Osteocyte (in vitro differentiated cells): ENCODE measurements at regions not wholly inside any gene's neighbourhood (a gene's known extent, or its start where the extent isn't known, plus 50 kb on each side); places are given as distances from the start of the nearest gene placed in this dataset.
"Not testable (repeated sequence)": the region's sequence is repeated elsewhere in the genome, so short reads cannot be mapped to it uniquely, and the experiment has no call there.

ENCODE experiments used
- DNase-seq: peaks from one replicate; pipeline ENCODE4 v3.0.0; 2021; ENCODE audit warnings: mixed read lengths; ENCODE audit not compliant: unreplicated experiment; ENCODE audit errors: extremely low spot score
- H3K27ac Mint-ChIP-seq: one replicate; pipeline ENCODE4 v1.8.0; 2021; ENCODE audit warnings: mild to moderate bottlenecking, mixed read lengths; ENCODE audit not compliant: unreplicated experiment
- H3K27me3 Mint-ChIP-seq: one replicate; pipeline ENCODE4 v1.8.0; 2021; ENCODE audit warnings: mixed read lengths; ENCODE audit not compliant: unreplicated experiment
- H3K36me3 Mint-ChIP-seq: one replicate; pipeline ENCODE4 v1.8.0; 2021; ENCODE audit warnings: mixed read lengths; ENCODE audit not compliant: unreplicated experiment
- H3K4me1 Mint-ChIP-seq: one replicate; pipeline ENCODE4 v1.8.0; 2021; ENCODE audit warnings: mixed read lengths; ENCODE audit not compliant: unreplicated experiment
- H3K4me3 Mint-ChIP-seq: one replicate; pipeline ENCODE4 v1.8.0; 2021; ENCODE audit warnings: mild to moderate bottlenecking, moderate library complexity, mixed read lengths; ENCODE audit not compliant: unreplicated experiment
- H3K9me3 Mint-ChIP-seq: one replicate; pipeline ENCODE4 v1.8.0; 2021; ENCODE audit warnings: mixed read lengths; ENCODE audit not compliant: unreplicated experiment
- TF ChIP-seq, protein P1 (sequence below): fragments of 200-600 bp; sonication (generic); IDR thresholded peaks from 2 replicates; pipeline ENCODE4 v1.5.0; 2021; ENCODE audit warnings: antibody characterized with exemption, mild to moderate bottlenecking, moderate library complexity

DNA sequence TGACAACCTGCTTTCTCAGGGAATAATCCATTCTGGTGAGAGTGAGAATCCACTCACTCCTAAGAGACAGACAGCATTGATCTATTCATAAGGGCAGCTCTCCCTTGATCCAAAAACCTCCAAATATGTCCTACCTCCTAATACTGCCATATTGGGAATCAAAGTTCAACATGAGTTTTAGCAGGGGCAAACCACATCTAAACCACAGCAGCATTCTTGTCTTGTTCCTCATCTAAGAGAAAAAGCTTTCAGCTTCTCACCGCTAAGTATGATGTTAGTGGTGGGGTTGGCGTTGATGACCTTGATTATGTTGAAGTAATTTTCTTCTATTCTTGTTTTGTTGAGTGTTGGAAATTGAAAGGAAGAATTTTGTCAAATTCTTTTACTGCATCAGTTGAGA lies 69.6 kb downstream of the SERTM2 start:
- H3K27me3 Mint-ChIP-seq, result no peaks in the 10 kb centered on the region
- H3K27ac Mint-ChIP-seq, result no peak overlapping the region
- H3K4me3 Mint-ChIP-seq, result no peak overlapping the region
- no peak for DNase-seq
- H3K9me3 Mint-ChIP-seq, result no peaks in the 10 kb centered on the region
- TF ChIP-seq, protein P1, sequence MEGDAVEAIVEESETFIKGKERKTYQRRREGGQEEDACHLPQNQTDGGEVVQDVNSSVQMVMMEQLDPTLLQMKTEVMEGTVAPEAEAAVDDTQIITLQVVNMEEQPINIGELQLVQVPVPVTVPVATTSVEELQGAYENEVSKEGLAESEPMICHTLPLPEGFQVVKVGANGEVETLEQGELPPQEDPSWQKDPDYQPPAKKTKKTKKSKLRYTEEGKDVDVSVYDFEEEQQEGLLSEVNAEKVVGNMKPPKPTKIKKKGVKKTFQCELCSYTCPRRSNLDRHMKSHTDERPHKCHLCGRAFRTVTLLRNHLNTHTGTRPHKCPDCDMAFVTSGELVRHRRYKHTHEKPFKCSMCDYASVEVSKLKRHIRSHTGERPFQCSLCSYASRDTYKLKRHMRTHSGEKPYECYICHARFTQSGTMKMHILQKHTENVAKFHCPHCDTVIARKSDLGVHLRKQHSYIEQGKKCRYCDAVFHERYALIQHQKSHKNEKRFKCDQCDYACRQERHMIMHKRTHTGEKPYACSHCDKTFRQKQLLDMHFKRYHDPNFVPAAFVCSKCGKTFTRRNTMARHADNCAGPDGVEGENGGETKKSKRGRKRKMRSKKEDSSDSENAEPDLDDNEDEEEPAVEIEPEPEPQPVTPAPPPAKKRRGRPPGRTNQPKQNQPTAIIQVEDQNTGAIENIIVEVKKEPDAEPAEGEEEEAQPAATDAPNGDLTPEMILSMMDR, result no peak
- no peaks in the 10 kb centered on the region for H3K36me3 Mint-ChIP-seq
- no peaks in the 10 kb centered on the region for H3K4me1 Mint-ChIP-seq

DNA sequence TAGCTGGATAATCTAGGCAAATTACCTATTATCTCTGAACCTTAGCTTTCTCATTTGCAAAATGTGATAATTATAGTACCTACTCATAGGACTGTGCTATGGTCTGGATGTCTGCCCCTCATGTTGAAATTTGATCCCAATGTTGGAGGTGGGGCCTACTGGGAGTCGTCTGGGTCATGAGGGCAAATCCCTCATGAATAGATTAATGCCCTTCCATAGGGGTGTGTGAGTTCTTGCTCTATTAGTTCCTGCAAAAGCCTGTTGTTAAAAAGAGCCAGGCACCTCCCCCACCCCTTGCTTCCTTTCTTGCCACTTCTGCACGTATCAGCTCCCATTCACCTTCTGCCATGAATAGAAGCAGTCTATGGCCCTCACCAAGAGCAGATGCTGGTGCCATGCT lies 73.9 kb downstream of the SERTM2 start:
- TF ChIP-seq, protein P1, result no peak
- DNase-seq, result no peak
- H3K27ac Mint-ChIP-seq, result no peak overlapping the region
- H3K9me3 Mint-ChIP-seq, result peaks cover 7% of the 10 kb centered on the region
- no peaks in the 10 kb centered on the region for H3K36me3 Mint-ChIP-seq
- H3K4me3 Mint-ChIP-seq, result no peak overlapping the region
- H3K4me1 Mint-ChIP-seq, result no peaks in the 10 kb centered on the region
- no peaks in the 10 kb centered on the region for H3K27me3 Mint-ChIP-seq

DNA sequence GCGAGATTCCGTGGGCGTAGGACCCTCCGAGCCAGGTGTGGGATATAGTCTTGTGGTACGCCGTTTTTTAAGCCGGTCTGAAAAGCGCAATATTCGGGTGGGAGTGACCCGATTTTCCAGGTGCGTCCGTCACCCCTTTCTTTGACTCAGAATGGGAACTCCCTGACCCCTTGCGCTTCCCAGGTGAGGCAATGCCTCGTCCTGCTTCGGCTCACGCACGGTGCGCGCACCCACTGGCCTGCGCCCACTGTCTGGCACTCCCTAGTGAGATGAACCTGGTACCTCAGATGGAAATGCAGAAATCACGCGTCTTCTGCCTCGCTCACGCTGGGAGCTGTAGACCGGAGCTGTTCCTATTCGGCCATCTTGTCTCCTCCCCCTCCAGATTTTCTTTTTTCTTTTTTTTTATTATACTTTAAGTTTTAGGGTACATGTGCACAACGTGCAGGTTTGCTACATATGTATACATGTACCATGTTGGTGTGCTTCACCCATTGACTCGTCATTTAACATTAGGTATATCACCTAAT lies 83.0 kb downstream of the SERTM2 start:
- H3K36me3 Mint-ChIP-seq, H3K4me3 Mint-ChIP-seq, H3K27me3 Mint-ChIP-seq, H3K9me3 Mint-ChIP-seq, H3K27ac Mint-ChIP-seq, DNase-seq, H3K4me1 Mint-ChIP-seq: not testable (repeated sequence)

DNA sequence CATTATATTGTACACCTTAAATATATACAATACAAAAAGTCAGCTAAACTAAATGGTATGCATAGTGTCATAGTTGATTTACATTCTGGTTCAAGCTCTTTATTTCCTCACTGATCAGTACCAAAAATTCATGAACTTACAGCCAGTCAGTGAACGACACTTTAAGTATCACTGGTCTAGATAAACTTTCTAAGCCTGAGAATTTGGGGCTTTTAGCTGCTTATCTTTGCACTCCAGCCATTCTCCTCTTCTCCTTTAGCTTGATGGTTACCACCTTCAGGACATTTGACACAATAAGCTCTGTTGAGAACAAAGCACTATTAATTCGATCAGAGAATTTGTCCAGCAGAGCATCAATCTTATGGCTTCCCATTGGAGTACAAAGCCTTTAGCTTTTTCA lies 83.0 kb upstream of the ALG13 start:
- Mint-ChIP-seq H3K4me1 (no peaks in the 10 kb centered on the region), H3K27me3 (no peaks in the 10 kb centered on the region), H3K27ac (no peak overlapping the region), H3K36me3 (no peaks in the 10 kb centered on the region), H3K9me3 (peaks cover 5% of the 10 kb centered on the region), H3K4me3 (no peak overlapping the region)
- TF ChIP-seq, protein P1, result no peak
- no peak for DNase-seq

DNA sequence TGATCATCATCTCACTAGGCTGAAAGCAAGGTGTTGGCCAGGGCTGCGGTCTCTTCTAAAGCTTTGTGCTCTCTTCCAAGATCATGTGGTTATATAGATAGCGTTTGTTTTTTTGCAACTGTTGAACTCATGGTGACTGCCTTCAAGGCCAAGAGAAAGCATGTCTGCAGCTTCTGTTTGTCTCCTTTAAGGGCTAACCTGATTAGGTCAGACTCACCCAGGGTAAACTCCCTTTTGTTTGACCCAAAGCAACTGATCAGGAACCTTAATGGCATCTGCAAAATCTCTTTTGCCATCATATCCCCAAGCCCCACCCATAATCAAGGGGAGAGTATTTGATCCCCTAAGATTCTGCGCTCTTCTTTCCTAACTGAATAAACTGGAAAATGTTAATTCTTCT lies 72.2 kb upstream of the ALG13 start:
- Mint-ChIP-seq H3K36me3 (no peaks in the 10 kb centered on the region), H3K9me3 (no peaks in the 10 kb centered on the region), H3K4me3 (no peak overlapping the region), H3K27ac (no peak overlapping the region), H3K4me1 (no peaks in the 10 kb centered on the region), H3K27me3 (peaks cover 3% of the 10 kb centered on the region)
- TF ChIP-seq, protein P1, result no peak
- no peak for DNase-seq

DNA sequence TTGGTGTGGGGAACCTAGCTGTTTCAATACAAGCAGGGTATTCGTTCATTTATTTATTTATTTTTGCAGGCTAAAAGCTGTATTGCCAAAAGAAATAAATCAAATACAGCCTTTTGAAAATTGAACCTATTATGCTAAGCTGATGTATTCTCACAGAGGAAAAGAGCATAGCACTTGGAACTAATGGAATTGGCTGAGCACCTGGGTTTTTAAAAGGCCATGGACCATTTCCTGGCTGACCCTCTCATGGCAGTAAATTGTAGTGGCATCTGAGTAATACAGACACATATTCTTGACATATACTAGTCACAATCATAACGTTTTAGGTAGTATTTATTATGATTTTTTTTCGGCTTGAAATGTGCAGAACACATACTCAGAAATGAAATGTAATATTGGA lies 71.8 kb upstream of the ALG13 start:
- Mint-ChIP-seq H3K4me1 (no peaks in the 10 kb centered on the region), H3K4me3 (no peak overlapping the region), H3K27ac (no peak overlapping the region), H3K27me3 (peaks cover 3% of the 10 kb centered on the region), H3K9me3 (no peaks in the 10 kb centered on the region), H3K36me3 (no peaks in the 10 kb centered on the region)
- TF ChIP-seq, protein P1, result no peak
- no peak for DNase-seq
